ENCODE measurements at regions not wholly inside any gene's neighbourhood (a gene's known extent, or its start where the extent isn't known, plus 50 kb on each side); places are given as distances from the start of the nearest gene placed in this dataset.
A peak's percentile ranks its signal among the peaks of the same experiment; 100 is the strongest.

GRCh38 chr2:21999522-21999921, 875.8 kb downstream of the TDRD15 start:
- Histone ChIP-seq H3K9me3 (ENCODE audit: control insufficient read depth, insufficient read depth, low read length) (no peaks in the 10 kb centered on the region), H3K4me3 (ENCODE audit: low read depth, low read length) (no peak overlapping the region), H3K4me1 (ENCODE audit: control insufficient read depth, insufficient read depth, low read length) (no peaks in the 10 kb centered on the region), H3K27me3 (ENCODE audit: control insufficient read depth, insufficient read depth, low read length) (no peaks in the 10 kb centered on the region), H3K36me3 (ENCODE audit: control insufficient read depth, insufficient read depth, low read length) (no peaks in the 10 kb centered on the region), H3K27ac (ENCODE audit: low read depth, low read length) (no peak overlapping the region), H3K9ac (ENCODE audit: low read depth, low read length) (no peak overlapping the region)

GRCh38 chr2:22002066-22002465, 878.3 kb downstream of the TDRD15 start:
- Histone ChIP-seq H3K9me3 (ENCODE audit: control insufficient read depth, insufficient read depth, low read length) (no peaks in the 10 kb centered on the region), H3K27me3 (ENCODE audit: control insufficient read depth, insufficient read depth, low read length) (no peaks in the 10 kb centered on the region), H3K4me1 (ENCODE audit: control insufficient read depth, insufficient read depth, low read length) (no peaks in the 10 kb centered on the region), H3K9ac (ENCODE audit: low read depth, low read length) (no peak overlapping the region), H3K27ac (ENCODE audit: low read depth, low read length) (no peak overlapping the region), H3K4me3 (ENCODE audit: low read depth, low read length) (no peak overlapping the region), H3K36me3 (ENCODE audit: control insufficient read depth, insufficient read depth, low read length) (no peaks in the 10 kb centered on the region)

- no peak overlapping the region for H3K4me3 ChIP-seq (ENCODE audit: low read depth, low read length)
- H3K36me3 ChIP-seq (ENCODE audit: control insufficient read depth, insufficient read depth, low read length) = no peaks in the 10 kb centered on the region
- no peaks in the 10 kb centered on the region for H3K27me3 ChIP-seq (ENCODE audit: control insufficient read depth, insufficient read depth, low read length)
- H3K9ac ChIP-seq (ENCODE audit: low read depth, low read length) = no peak overlapping the region
- H3K27ac ChIP-seq (ENCODE audit: low read depth, low read length) = no peak overlapping the region
- H3K9me3 ChIP-seq (ENCODE audit: control insufficient read depth, insufficient read depth, low read length) = no peaks in the 10 kb centered on the region
- H3K4me1 ChIP-seq (ENCODE audit: control insufficient read depth, insufficient read depth, low read length) = no peaks in the 10 kb centered on the region
Measured at GRCh38 chr2:22003270-22003669, 879.5 kb downstream of the TDRD15 start.

- Histone ChIP-seq H3K36me3 (ENCODE audit: control insufficient read depth, insufficient read depth, low read length) (no peaks in the 10 kb centered on the region), H3K4me1 (ENCODE audit: control insufficient read depth, insufficient read depth, low read length) (peaks cover 12% of the 10 kb centered on the region), H3K27ac (ENCODE audit: low read depth, low read length) (no peak overlapping the region), H3K9me3 (ENCODE audit: control insufficient read depth, insufficient read depth, low read length) (no peaks in the 10 kb centered on the region), H3K9ac (ENCODE audit: low read depth, low read length) (no peak overlapping the region), H3K4me3 (ENCODE audit: low read depth, low read length) (no peak overlapping the region), H3K27me3 (ENCODE audit: control insufficient read depth, insufficient read depth, low read length) (no peaks in the 10 kb centered on the region)
Measured at GRCh38 chr2:22011048-22011447, 887.3 kb downstream of the TDRD15 start.

GRCh38 chr2:22020091-22020742, 896.4 kb downstream of the TDRD15 start:
- no peaks in the 10 kb centered on the region for H3K27me3 ChIP-seq (ENCODE audit: control insufficient read depth, insufficient read depth, low read length)
- H3K27ac ChIP-seq (ENCODE audit: low read depth, low read length) = peak overlapping the region; percentile 65
- H3K9me3 ChIP-seq (ENCODE audit: control insufficient read depth, insufficient read depth, low read length) = no peaks in the 10 kb centered on the region
- H3K36me3 ChIP-seq (ENCODE audit: control insufficient read depth, insufficient read depth, low read length) = no peaks in the 10 kb centered on the region
- no peak overlapping the region for H3K4me3 ChIP-seq (ENCODE audit: low read depth, low read length)
- peaks cover 25% of the 10 kb centered on the region for H3K4me1 ChIP-seq (ENCODE audit: control insufficient read depth, insufficient read depth, low read length)
- no peak overlapping the region for H3K9ac ChIP-seq (ENCODE audit: low read depth, low read length)

- H3K36me3 ChIP-seq (ENCODE audit: control insufficient read depth, insufficient read depth, low read length) = no peaks in the 10 kb centered on the region
- H3K27ac ChIP-seq (ENCODE audit: low read depth, low read length) = no peak overlapping the region
- no peak overlapping the region for H3K4me3 ChIP-seq (ENCODE audit: low read depth, low read length)
- H3K9me3 ChIP-seq (ENCODE audit: control insufficient read depth, insufficient read depth, low read length) = no peaks in the 10 kb centered on the region
- no peak overlapping the region for H3K9ac ChIP-seq (ENCODE audit: low read depth, low read length)
- no peaks in the 10 kb centered on the region for H3K27me3 ChIP-seq (ENCODE audit: control insufficient read depth, insufficient read depth, low read length)
- no peaks in the 10 kb centered on the region for H3K4me1 ChIP-seq (ENCODE audit: control insufficient read depth, insufficient read depth, low read length)
Measured at GRCh38 chr2:22027345-22028005, 903.7 kb downstream of the TDRD15 start.

- Histone ChIP-seq H3K4me1 (ENCODE audit: control insufficient read depth, insufficient read depth, low read length) (peaks cover 11% of the 10 kb centered on the region), H3K36me3 (ENCODE audit: control insufficient read depth, insufficient read depth, low read length) (no peaks in the 10 kb centered on the region), H3K9ac (ENCODE audit: low read depth, low read length) (no peak overlapping the region), H3K27me3 (ENCODE audit: control insufficient read depth, insufficient read depth, low read length) (no peaks in the 10 kb centered on the region), H3K4me3 (ENCODE audit: low read depth, low read length) (no peak overlapping the region), H3K9me3 (ENCODE audit: control insufficient read depth, insufficient read depth, low read length) (no peaks in the 10 kb centered on the region), H3K27ac (ENCODE audit: low read depth, low read length) (no peak overlapping the region)
Measured at GRCh38 chr2:22035361-22035830, 911.6 kb downstream of the TDRD15 start.

GRCh38 chr2:22037274-22037673, 913.5 kb downstream of the TDRD15 start:
- H3K9me3 ChIP-seq (ENCODE audit: control insufficient read depth, insufficient read depth, low read length) = no peaks in the 10 kb centered on the region
- no peak overlapping the region for H3K4me3 ChIP-seq (ENCODE audit: low read depth, low read length)
- H3K36me3 ChIP-seq (ENCODE audit: control insufficient read depth, insufficient read depth, low read length) = no peaks in the 10 kb centered on the region
- no peak overlapping the region for H3K27ac ChIP-seq (ENCODE audit: low read depth, low read length)
- H3K9ac ChIP-seq (ENCODE audit: low read depth, low read length) = no peak overlapping the region
- H3K4me1 ChIP-seq (ENCODE audit: control insufficient read depth, insufficient read depth, low read length) = peaks cover 11% of the 10 kb centered on the region
- H3K27me3 ChIP-seq (ENCODE audit: control insufficient read depth, insufficient read depth, low read length) = no peaks in the 10 kb centered on the region

- H3K27me3 ChIP-seq (ENCODE audit: control insufficient read depth, insufficient read depth, low read length) = no peaks in the 10 kb centered on the region
- H3K27ac ChIP-seq (ENCODE audit: low read depth, low read length) = no peak overlapping the region
- H3K9me3 ChIP-seq (ENCODE audit: control insufficient read depth, insufficient read depth, low read length) = no peaks in the 10 kb centered on the region
- no peaks in the 10 kb centered on the region for H3K36me3 ChIP-seq (ENCODE audit: control insufficient read depth, insufficient read depth, low read length)
- no peaks in the 10 kb centered on the region; the same call in 1 of the 2 replicates for H3K4me1 ChIP-seq (ENCODE audit: control insufficient read depth, insufficient read depth, low read length)
- no peak overlapping the region for H3K4me3 ChIP-seq (ENCODE audit: low read depth, low read length)
- H3K9ac ChIP-seq (ENCODE audit: low read depth, low read length) = no peak overlapping the region
Measured at GRCh38 chr2:22043784-22044183, 920.0 kb downstream of the TDRD15 start.

- Histone ChIP-seq H3K27me3 (ENCODE audit: control insufficient read depth, insufficient read depth, low read length) (no peaks in the 10 kb centered on the region), H3K27ac (ENCODE audit: low read depth, low read length) (no peak overlapping the region), H3K9ac (ENCODE audit: low read depth, low read length) (no peak overlapping the region), H3K4me1 (ENCODE audit: control insufficient read depth, insufficient read depth, low read length) (no peaks in the 10 kb centered on the region), H3K36me3 (ENCODE audit: control insufficient read depth, insufficient read depth, low read length) (no peaks in the 10 kb centered on the region), H3K9me3 (ENCODE audit: control insufficient read depth, insufficient read depth, low read length) (no peaks in the 10 kb centered on the region), H3K4me3 (ENCODE audit: low read depth, low read length) (no peak overlapping the region)
Measured at GRCh38 chr2:22055784-22056620, 932.2 kb downstream of the TDRD15 start.

GRCh38 chr2:22056621-22057132, 932.9 kb downstream of the TDRD15 start:
- Histone ChIP-seq H3K27me3 (ENCODE audit: control insufficient read depth, insufficient read depth, low read length) (no peaks in the 10 kb centered on the region), H3K9me3 (ENCODE audit: control insufficient read depth, insufficient read depth, low read length) (no peaks in the 10 kb centered on the region), H3K4me1 (ENCODE audit: control insufficient read depth, insufficient read depth, low read length) (no peaks in the 10 kb centered on the region), H3K27ac (ENCODE audit: low read depth, low read length) (no peak overlapping the region), H3K4me3 (ENCODE audit: low read depth, low read length) (no peak overlapping the region), H3K9ac (ENCODE audit: low read depth, low read length) (no peak overlapping the region), H3K36me3 (ENCODE audit: control insufficient read depth, insufficient read depth, low read length) (no peaks in the 10 kb centered on the region)

All from HUES48 (cell line).